Ishikawa (cell line): ENCODE measurements at regions not wholly inside any gene's neighbourhood (a gene's known extent, or its start where the extent isn't known, plus 50 kb on each side); places are given as distances from the start of the nearest gene placed in this dataset.

Source experiments
- RAD21 ChIP-seq: IDR thresholded peaks from 2 replicates; pipeline ENCODE4 v1.6.1; 2012; ENCODE audit warnings: low read depth
- TF ChIP-seq, protein P1 (sequence below): IDR thresholded peaks from 2 replicates; pipeline ENCODE4 v1.6.1; 2012

- TF ChIP-seq, protein P1, sequence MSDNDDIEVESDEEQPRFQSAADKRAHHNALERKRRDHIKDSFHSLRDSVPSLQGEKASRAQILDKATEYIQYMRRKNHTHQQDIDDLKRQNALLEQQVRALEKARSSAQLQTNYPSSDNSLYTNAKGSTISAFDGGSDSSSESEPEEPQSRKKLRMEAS = no peak
- TF ChIP-seq RAD21 = no peak
These were observed 106.4 kb upstream of the PPP1R26 start for GRCh38 chr9:135373151-135373685.
